ENCODE measurements at regions not wholly inside any gene's neighbourhood (a gene's known extent, or its start where the extent isn't known, plus 50 kb on each side); places are given as distances from the start of the nearest gene placed in this dataset.

DNA sequence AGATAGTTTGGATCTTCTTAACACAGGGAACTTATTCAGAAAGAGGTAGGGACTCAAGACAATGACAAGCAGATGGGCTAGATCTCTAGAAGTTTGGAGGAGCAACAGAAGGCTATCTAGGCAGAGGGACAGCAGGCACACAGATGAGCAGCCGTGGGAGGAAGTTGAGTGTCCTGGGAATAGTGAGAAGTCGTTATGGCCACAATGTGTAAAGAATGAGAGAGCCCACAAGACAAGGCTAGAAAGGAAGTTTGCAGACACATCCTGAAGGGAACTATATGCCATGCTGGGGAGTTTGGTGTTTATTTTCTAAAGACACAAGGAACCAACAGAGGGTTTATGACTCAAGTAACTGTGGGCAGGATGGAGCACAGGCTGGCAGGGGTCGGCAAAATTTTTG, 160.6 kb downstream of the PALM2AKAP2 start:
- no peaks in the 10 kb centered on the region for H3K36me3 ChIP-seq
- no peaks in the 10 kb centered on the region for H3K9me3 ChIP-seq
- no peaks in the 10 kb centered on the region for H3K4me1 ChIP-seq
- no peak for TF ChIP-seq POLR2A (IDR thresholded peaks at IDR 0.05)
- TF ChIP-seq, protein P1, sequence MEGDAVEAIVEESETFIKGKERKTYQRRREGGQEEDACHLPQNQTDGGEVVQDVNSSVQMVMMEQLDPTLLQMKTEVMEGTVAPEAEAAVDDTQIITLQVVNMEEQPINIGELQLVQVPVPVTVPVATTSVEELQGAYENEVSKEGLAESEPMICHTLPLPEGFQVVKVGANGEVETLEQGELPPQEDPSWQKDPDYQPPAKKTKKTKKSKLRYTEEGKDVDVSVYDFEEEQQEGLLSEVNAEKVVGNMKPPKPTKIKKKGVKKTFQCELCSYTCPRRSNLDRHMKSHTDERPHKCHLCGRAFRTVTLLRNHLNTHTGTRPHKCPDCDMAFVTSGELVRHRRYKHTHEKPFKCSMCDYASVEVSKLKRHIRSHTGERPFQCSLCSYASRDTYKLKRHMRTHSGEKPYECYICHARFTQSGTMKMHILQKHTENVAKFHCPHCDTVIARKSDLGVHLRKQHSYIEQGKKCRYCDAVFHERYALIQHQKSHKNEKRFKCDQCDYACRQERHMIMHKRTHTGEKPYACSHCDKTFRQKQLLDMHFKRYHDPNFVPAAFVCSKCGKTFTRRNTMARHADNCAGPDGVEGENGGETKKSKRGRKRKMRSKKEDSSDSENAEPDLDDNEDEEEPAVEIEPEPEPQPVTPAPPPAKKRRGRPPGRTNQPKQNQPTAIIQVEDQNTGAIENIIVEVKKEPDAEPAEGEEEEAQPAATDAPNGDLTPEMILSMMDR (IDR thresholded peaks at IDR 0.05), result no peak
- no peak for DNase-seq
- no peak overlapping the region for H3K27ac ChIP-seq
- H3K4me3 ChIP-seq, result no peak overlapping the region
- H3K27me3 ChIP-seq, result no peaks in the 10 kb centered on the region

DNA sequence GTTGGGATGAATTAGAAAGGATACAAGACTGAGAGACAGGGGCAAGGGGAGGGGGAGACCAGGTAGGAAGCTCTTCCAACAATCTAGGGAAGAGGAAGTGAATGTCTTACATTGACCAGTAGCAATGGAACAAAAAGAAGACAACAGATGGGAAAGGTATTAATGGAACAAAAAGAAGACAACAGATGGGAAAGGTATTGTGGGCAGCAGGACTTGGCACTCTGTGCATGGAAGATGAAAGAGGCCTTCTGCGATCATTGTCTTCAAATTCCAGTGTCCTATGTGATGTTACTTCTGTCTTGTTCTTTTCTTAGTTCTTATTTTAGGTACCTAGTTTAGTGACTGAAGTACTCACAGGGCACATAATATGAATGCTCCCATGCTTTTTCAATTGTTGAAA, 161.8 kb downstream of the PALM2AKAP2 start:
- Histone ChIP-seq H3K4me3 (no peak overlapping the region), H3K4me1 (no peaks in the 10 kb centered on the region), H3K27ac (no peak overlapping the region), H3K36me3 (no peaks in the 10 kb centered on the region), H3K27me3 (no peaks in the 10 kb centered on the region), H3K9me3 (no peaks in the 10 kb centered on the region)
- DNase-seq, result no peak
- no peak for TF ChIP-seq POLR2A (IDR thresholded peaks at IDR 0.05)
- TF ChIP-seq, protein P1 (IDR thresholded peaks at IDR 0.05), result no peak

DNA sequence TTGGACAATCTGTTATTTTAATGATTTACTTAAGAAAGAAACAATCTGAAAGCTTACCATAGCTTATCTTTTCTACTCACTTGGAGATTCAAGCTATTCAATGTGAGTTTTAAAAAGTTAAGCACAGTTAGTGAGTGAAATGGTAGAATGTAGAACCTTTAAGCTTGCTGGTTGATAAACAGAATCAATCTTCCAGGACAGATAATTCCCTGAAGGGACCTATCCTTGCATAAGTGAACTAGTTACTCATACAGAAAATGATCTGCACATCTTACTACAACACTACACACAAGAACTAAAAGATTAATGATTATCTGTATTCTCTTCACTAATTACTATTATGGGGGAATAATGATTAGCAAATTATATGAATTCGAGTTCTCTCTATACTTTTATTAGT, 165.6 kb downstream of the PALM2AKAP2 start:
- no peaks in the 10 kb centered on the region for H3K27me3 ChIP-seq
- no peaks in the 10 kb centered on the region for H3K9me3 ChIP-seq
- no peak overlapping the region for H3K27ac ChIP-seq
- TF ChIP-seq POLR2A (IDR thresholded peaks at IDR 0.05), result no peak
- no peak overlapping the region for H3K4me3 ChIP-seq
- H3K4me1 ChIP-seq, result no peaks in the 10 kb centered on the region
- no peak for DNase-seq
- no peaks in the 10 kb centered on the region for H3K36me3 ChIP-seq

DNA sequence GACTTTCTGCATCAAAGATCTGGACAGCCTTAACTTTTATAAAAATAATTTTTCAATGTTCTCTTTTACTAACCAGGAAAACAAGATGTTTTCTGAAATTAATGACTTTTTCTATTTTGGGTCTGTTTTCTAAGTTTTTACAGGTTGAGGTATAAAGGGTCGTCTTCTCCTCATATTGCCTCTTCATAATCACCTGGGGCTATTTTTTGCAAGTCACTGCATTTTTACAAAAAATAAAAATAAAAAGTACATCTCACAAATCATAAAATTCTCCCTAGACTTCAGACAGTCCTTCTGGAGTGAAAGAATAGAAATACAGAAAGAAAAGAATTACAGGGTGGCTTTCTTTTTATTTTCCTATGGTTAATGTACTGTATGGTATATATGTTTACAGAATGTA, 168.5 kb downstream of the PALM2AKAP2 start:
- DNase-seq, result no peak
- no peak for TF ChIP-seq POLR2A (IDR thresholded peaks at IDR 0.05)
- TF ChIP-seq, protein P1 (IDR thresholded peaks at IDR 0.05), result no peak

DNA sequence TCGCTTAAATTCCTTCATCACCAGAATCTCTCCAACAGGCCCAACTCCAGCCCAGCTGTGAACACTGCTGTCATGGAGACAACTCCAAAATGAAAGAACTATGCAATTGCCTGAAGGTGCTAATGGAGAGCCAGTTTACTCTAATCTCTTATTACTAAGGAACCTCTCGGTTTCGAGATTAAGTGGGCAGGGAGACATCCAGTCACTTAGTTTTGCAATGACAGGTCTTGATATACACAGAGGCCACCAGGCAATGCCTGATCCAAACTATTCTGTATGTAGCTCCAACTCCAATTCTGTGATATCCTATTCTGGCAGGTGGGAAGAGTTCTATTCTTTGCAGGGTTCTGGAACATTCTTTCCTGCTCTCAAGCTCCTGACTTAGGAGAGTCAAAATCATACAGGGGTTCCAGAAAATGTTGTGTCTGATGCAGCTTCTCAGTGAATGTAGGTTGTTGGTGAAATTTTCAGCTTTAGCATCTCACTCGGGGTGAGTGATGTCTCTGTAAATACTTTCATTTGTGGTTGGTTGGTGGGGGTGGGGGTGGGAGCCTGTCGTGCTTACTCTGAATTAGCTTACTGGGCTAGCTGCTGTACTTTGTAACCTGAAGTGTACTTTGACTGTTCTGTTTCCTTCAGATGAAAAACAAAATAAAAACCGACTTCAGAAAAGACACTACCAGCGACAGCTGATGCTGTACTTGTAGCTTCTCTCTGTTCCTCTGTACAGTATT, 170.9 kb downstream of the PALM2AKAP2 start:
- Histone ChIP-seq H3K9me3 (no peaks in the 10 kb centered on the region), H3K4me1 (peaks cover 0 to 3% (median 0%) of the 10 kb centered on the region in 4 donors), H3K4me3 (no peak overlapping the region), H3K27me3 (no peaks in the 10 kb centered on the region), H3K36me3 (no peaks in the 10 kb centered on the region), H3K27ac (peak overlapping the region in 1 of 4 donors; percentile 34)
- no peak for TF ChIP-seq POLR2A (IDR thresholded peaks at IDR 0.05)
- TF ChIP-seq, protein P1 (IDR thresholded peaks at IDR 0.05), result no peak
- DNase-seq, result no peak

More for the DNA sequence above, 168.5 kb downstream of the PALM2AKAP2 start:
- no peaks in the 10 kb centered on the region for H3K9me3 ChIP-seq
- H3K36me3 ChIP-seq, result no peaks in the 10 kb centered on the region
- H3K27ac ChIP-seq, result no peak overlapping the region
- H3K27me3 ChIP-seq, result no peaks in the 10 kb centered on the region
- H3K4me3 ChIP-seq, result no peak overlapping the region
- H3K4me1 ChIP-seq, result peaks cover 0 to 3% (median 0%) of the 10 kb centered on the region in 4 donors

DNA sequence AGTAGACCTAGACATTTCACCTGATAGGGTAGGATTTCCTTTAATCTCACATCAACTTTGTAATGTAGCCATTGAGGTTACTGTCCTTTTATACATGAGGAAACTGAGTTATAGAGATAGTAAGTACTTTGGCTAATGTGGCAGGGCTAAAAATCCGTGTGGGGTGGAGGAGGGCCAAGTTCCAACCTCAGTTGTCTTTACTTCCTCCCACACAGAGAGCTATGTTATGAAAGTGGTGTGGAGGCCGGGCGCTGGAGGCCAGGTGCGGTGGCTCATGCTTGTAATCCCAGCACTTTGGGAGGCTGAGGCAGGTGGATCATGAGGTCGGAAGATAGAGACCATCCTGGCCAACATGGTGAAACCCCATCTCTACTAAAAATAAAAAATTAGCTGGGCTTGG, 173.3 kb downstream of the PALM2AKAP2 start:
- Histone ChIP-seq H3K4me3 (no peak overlapping the region), H3K27me3 (no peaks in the 10 kb centered on the region), H3K4me1 (peaks cover 0 to 3% (median 0%) of the 10 kb centered on the region in 4 donors), H3K36me3 (no peaks in the 10 kb centered on the region), H3K27ac (no peak overlapping the region), H3K9me3 (no peaks in the 10 kb centered on the region)
- no peak for DNase-seq
- TF ChIP-seq POLR2A (IDR thresholded peaks at IDR 0.05), result no peak
- TF ChIP-seq, protein P1 (IDR thresholded peaks at IDR 0.05), result no peak
